ENCODE measurements at regions not wholly inside any gene's neighbourhood (a gene's known extent, or its start where the extent isn't known, plus 50 kb on each side); places are given as distances from the start of the nearest gene placed in this dataset.

DNA sequence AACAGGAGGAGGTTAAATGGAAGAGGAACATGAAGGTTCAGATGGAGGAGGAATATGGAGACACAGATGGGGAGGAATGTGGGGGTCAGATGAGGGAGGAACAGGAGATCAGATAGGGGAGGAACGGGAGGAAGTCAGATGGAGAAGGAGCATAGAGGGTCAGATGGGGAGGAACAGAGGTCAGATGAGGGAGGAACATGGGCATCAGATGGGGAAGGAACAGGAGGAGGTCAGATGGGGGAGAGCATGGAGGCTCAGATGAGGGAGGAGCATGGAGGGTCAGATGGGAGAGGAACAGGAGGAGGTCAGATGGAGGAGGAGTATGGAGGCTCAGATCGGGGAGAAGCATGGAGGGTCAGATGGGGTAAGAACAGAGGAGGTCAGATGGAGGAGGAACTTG, 290.6 kb downstream of the BMP7 start (continued):
- TF ChIP-seq SRF (IDR thresholded peaks at IDR 0.05; ENCODE audit: low read depth) = no peak

DNA sequence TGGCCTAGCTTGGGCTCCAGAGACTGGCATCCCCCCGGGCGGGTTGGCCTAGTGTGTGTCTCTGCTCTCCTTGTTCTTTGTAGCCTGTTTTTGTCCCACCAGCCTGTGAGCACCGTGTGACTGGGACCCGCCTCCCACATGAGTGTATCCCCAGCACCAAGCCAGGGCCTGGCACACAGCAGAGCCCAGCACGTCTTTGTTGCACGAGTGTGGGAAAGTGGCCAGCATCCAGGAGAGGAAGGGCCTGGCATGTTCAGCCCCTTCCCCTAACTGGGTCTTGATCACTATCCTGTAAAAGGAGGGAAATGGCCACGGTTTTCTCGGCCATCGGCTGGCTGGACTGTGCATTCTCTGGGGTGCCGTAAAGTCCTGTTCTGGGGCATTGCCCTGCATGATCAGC, 290.1 kb downstream of the BMP7 start:
- ChIA-PET POLR2A (no interaction called here), CTCF (no interaction called here), RAD21 (ENCODE audit: low non-redundant PET in 1 of 2, low total read pairs in 2 of 2, uncharacterized antibody in 2 of 2, unreplicated experiment in 2 of 2) (no interaction called here)
- no peak overlapping the region for H3K4me2 ChIP-seq (ENCODE audit: low read length)
- no peak overlapping the region for H2AFZ ChIP-seq (ENCODE audit: low read depth, low read length, poor library complexity, severe bottlenecking)
- no peaks in the 10 kb centered on the region for H4K20me1 ChIP-seq (ENCODE audit: insufficient read depth)
- no peak overlapping the region for H3K4me3 ChIP-seq (replicated peaks in 1 of 2; ENCODE audit: low read depth in 1 of 2, low read length in 2 of 2)
- no TSS peak for BruUV-seq (replicated peaks)
- intact Hi-C loops (cut with micrococcal nuclease) = no loop called here
- H3K27ac ChIP-seq (ENCODE audit: low read depth, low read length) = no peak overlapping the region
- peaks cover 0 to 5% of the 10 kb centered on the region in 2 experiments; a peak in 2 of 4 replicates for H3K4me1 ChIP-seq (ENCODE audit: control insufficient read depth in 1 of 2, insufficient read depth in 2 of 2, low read length in 2 of 2)
- no peaks in the 10 kb centered on the region for H3K9me2 ChIP-seq (ENCODE audit: insufficient read depth)
- H3K9me3 ChIP-seq (ENCODE audit: control insufficient read depth in 1 of 2, insufficient read depth in 1 of 2, low read depth in 1 of 2, low read length in 2 of 2) = no peaks in the 10 kb centered on the region
- H3K36me3 ChIP-seq (ENCODE audit: control insufficient read depth in 1 of 2, insufficient read depth in 2 of 2, low read length in 2 of 2) = no peaks in the 10 kb centered on the region
- no peak for DNase-seq (ENCODE audit: low read depth, low spot score)
- no peak for TF ChIP-seq TCF7L2 (IDR thresholded peaks at IDR 0.05; ENCODE audit: borderline replicate concordance, extremely low read depth, insufficient read depth, insufficient read length)
- TF ChIP-seq, protein P1, sequence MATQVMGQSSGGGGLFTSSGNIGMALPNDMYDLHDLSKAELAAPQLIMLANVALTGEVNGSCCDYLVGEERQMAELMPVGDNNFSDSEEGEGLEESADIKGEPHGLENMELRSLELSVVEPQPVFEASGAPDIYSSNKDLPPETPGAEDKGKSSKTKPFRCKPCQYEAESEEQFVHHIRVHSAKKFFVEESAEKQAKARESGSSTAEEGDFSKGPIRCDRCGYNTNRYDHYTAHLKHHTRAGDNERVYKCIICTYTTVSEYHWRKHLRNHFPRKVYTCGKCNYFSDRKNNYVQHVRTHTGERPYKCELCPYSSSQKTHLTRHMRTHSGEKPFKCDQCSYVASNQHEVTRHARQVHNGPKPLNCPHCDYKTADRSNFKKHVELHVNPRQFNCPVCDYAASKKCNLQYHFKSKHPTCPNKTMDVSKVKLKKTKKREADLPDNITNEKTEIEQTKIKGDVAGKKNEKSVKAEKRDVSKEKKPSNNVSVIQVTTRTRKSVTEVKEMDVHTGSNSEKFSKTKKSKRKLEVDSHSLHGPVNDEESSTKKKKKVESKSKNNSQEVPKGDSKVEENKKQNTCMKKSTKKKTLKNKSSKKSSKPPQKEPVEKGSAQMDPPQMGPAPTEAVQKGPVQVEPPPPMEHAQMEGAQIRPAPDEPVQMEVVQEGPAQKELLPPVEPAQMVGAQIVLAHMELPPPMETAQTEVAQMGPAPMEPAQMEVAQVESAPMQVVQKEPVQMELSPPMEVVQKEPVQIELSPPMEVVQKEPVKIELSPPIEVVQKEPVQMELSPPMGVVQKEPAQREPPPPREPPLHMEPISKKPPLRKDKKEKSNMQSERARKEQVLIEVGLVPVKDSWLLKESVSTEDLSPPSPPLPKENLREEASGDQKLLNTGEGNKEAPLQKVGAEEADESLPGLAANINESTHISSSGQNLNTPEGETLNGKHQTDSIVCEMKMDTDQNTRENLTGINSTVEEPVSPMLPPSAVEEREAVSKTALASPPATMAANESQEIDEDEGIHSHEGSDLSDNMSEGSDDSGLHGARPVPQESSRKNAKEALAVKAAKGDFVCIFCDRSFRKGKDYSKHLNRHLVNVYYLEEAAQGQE (IDR thresholded peaks at IDR 0.05; ENCODE audit: low read depth) = no peak
- no peak for ATAC-seq
- no peaks in the 10 kb centered on the region for H3K27me3 ChIP-seq (ENCODE audit: insufficient read depth, low read length)
- no peak overlapping the region for H3K9ac ChIP-seq (ENCODE audit: low read length)
- no peaks in the 10 kb centered on the region for H3K79me2 ChIP-seq (ENCODE audit: insufficient read depth, low read length)

DNA sequence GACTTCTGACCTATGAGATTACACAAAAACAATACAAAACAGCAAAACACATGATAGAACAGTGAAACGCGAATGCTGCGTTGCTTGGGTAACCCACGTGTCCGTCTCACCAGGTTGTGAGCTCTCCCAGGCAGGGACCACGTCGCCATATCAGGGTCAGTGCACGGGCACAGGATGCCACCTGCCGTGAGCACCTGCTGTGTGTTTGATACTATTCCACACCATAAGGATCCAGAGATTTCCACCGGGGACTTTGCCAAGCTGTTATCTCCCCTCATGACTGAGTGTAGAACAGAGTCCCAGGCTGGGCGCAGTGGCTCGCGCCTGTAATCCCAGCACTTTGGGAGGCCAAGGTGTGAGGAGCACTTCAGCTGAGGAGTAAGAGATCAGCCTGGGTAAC, 288.0 kb downstream of the BMP7 start:
- Histone ChIP-seq H4K20me1 (ENCODE audit: insufficient read depth) (no peaks in the 10 kb centered on the region), H3K27me3 (ENCODE audit: insufficient read depth, low read length) (no peaks in the 10 kb centered on the region), H3K4me2 (ENCODE audit: low read length) (no peak overlapping the region), H3K27ac (ENCODE audit: low read depth, low read length) (no peak overlapping the region), H3K9ac (ENCODE audit: low read length) (no peak overlapping the region), H3K4me3 (replicated peaks in 1 of 2; ENCODE audit: low read depth in 1 of 2, low read length in 2 of 2) (no peak overlapping the region), H3K9me3 (ENCODE audit: control insufficient read depth in 1 of 2, insufficient read depth in 1 of 2, low read depth in 1 of 2, low read length in 2 of 2) (no peaks in the 10 kb centered on the region), H2AFZ (ENCODE audit: low read depth, low read length, poor library complexity, severe bottlenecking) (no peak overlapping the region), H3K4me1 (ENCODE audit: control insufficient read depth in 1 of 2, insufficient read depth in 2 of 2, low read length in 2 of 2) (peaks cover 0 to 5% of the 10 kb centered on the region in 2 experiments; a peak in 2 of 4 replicates), H3K9me2 (ENCODE audit: insufficient read depth) (no peaks in the 10 kb centered on the region), H3K36me3 (ENCODE audit: control insufficient read depth in 1 of 2, insufficient read depth in 2 of 2, low read length in 2 of 2) (no peaks in the 10 kb centered on the region), H3K79me2 (ENCODE audit: insufficient read depth, low read length) (no peaks in the 10 kb centered on the region)
- CTCF ChIA-PET = no interaction called here
- BruUV-seq (replicated peaks) = no TSS peak
- no peak for DNase-seq (ENCODE audit: low read depth, low spot score)
- intact Hi-C loops (cut with micrococcal nuclease) = no loop called here
- POLR2A ChIA-PET = no interaction called here
- RAD21 ChIA-PET (ENCODE audit: low non-redundant PET in 1 of 2, low total read pairs in 2 of 2, uncharacterized antibody in 2 of 2, unreplicated experiment in 2 of 2) = no interaction called here
- no peak for ATAC-seq
- TF ChIP-seq JUND (IDR thresholded peaks at IDR 0.05) = no peak
- no peak for TF ChIP-seq EZH2 (IDR thresholded peaks at IDR 0.05)
- no peak for TF ChIP-seq ZFX (IDR thresholded peaks at IDR 0.05)
- no peak for TF ChIP-seq CTCF (IDR thresholded peaks at IDR 0.05 in 2 of 3, conservative IDR thresholded peaks at IDR 0.05 in 1 of 3; ENCODE audit: borderline replicate concordance in 1 of 3, insufficient read depth in 1 of 3, low read depth in 2 of 3, low read length in 2 of 3)
- no peak for TF ChIP-seq POLR2A (IDR thresholded peaks at IDR 0.05; ENCODE audit: borderline replicate concordance, extremely low read depth, insufficient read depth, insufficient read length)
- TF ChIP-seq ZNF274 (IDR thresholded peaks at IDR 0.05; ENCODE audit: low read depth, low read length) = no peak
- TF ChIP-seq ELF1 (IDR thresholded peaks at IDR 0.05; ENCODE audit: borderline replicate concordance, low read depth) = no peak
- TF ChIP-seq EZH2phosphoT487 (IDR thresholded peaks at IDR 0.05; ENCODE audit: borderline replicate concordance) = no peak
- TF ChIP-seq, protein P2, sequence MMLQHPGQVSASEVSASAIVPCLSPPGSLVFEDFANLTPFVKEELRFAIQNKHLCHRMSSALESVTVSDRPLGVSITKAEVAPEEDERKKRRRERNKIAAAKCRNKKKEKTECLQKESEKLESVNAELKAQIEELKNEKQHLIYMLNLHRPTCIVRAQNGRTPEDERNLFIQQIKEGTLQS (IDR thresholded peaks at IDR 0.05) = no peak
- TF ChIP-seq CEBPB (IDR thresholded peaks at IDR 0.05; ENCODE audit: low read depth) = no peak
- no peak for TF ChIP-seq RAD21 (IDR thresholded peaks at IDR 0.05; ENCODE audit: low read depth)
